IPS DF 6.9 (cell line): ENCODE measurements at regions not wholly inside any gene's neighbourhood (a gene's known extent, or its start where the extent isn't known, plus 50 kb on each side); places are given as distances from the start of the nearest gene placed in this dataset.

Experiments used
- DNase-seq: peaks from one replicate; pipeline ENCODE4 v3.0.0-alpha.2; 2013; ENCODE audit warnings: low read depth, low spot score
- H3K27ac ChIP-seq: one replicate; pipeline ENCODE4 v1.5.1; 2013; ENCODE audit warnings: low read length, control low read depth
- H3K27me3 ChIP-seq: 2 replicates; pipeline ENCODE4 v1.6.1; 2013; ENCODE audit warnings: mild to moderate bottlenecking, low read length; ENCODE audit not compliant: control insufficient read depth, insufficient read depth
- H3K36me3 ChIP-seq: 2 replicates; pipeline ENCODE4 v1.6.1; 2013; ENCODE audit warnings: low read length; ENCODE audit not compliant: control insufficient read depth, insufficient read depth
- H3K4me1 ChIP-seq: 2 replicates; pipeline ENCODE4 v1.6.1; 2013; ENCODE audit warnings: low read length; ENCODE audit not compliant: control insufficient read depth, insufficient read depth
- H3K4me3 ChIP-seq: 2 replicates; pipeline ENCODE4 v1.5.1; 2013; ENCODE audit warnings: mild to moderate bottlenecking, low read length
- H3K9me3 ChIP-seq: 2 replicates; pipeline ENCODE4 v1.6.1; 2013; ENCODE audit warnings: low read length, inconsistent platforms; ENCODE audit not compliant: control insufficient read depth, insufficient read depth
- WGBS: extraction: QIAGEN DNeasy Blood & Tissue Kit; methylation state at CpG from one replicate; pipeline ENCODE4 v1.1.7; 2013; ENCODE audit warnings: mixed read lengths, missing lambda C conversion rate; ENCODE audit not compliant: insufficient read length, insufficient coverage; 5-methylcytosine and 5-hydroxymethylcytosine counted together

- no CpG with 5 or more reads among the region's 1 CpG for WGBS
These were observed 129.2 kb downstream of the GLUL start for GRCh38 chr1:182262425-182262824.

DNA sequence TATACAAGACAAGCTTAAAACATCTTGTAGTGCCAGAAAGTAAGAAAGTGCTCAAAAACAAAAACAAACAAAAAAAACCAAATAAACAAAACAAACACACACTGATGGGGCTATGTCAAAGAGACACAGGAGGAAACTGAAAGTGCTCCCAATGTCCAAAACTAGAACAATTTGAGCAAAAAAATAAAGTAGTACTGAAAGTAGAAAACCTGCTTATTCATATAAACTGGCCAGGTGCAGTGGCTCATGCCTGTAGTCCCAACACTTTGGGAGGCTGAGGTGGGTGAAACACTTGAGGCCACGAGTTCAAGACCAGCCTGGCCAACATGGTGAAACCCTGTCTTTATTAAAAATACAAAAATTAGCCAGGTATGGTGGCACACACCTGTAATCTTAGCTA is 129.9 kb downstream of the GLUL start:
- no peak overlapping the region for H3K4me3 ChIP-seq
- H3K4me1 ChIP-seq, result no peaks in the 10 kb centered on the region
- H3K9me3 ChIP-seq, result no peaks in the 10 kb centered on the region
- no peaks in the 10 kb centered on the region for H3K36me3 ChIP-seq
- DNase-seq, result no peak
- H3K27me3 ChIP-seq, result no peaks in the 10 kb centered on the region
- WGBS, result no CpG with 5 or more reads among the region's 1 CpG
- H3K27ac ChIP-seq, result no peak overlapping the region

More at GRCh38 chr1:182262425-182262824, 129.2 kb downstream of the GLUL start:
- no peaks in the 10 kb centered on the region for H3K9me3 ChIP-seq
- H3K4me3 ChIP-seq, result no peak overlapping the region
- H3K36me3 ChIP-seq, result no peaks in the 10 kb centered on the region
- no peak overlapping the region for H3K27ac ChIP-seq
- no peaks in the 10 kb centered on the region for H3K27me3 ChIP-seq
- no peaks in the 10 kb centered on the region for H3K4me1 ChIP-seq
- DNase-seq, result no peak

GRCh38 chr1:182260516-182260915 is 131.1 kb downstream of the GLUL start:
- Histone ChIP-seq H3K27me3 (no peaks in the 10 kb centered on the region), H3K9me3 (no peaks in the 10 kb centered on the region), H3K36me3 (no peaks in the 10 kb centered on the region), H3K27ac (no peak overlapping the region), H3K4me1 (no peaks in the 10 kb centered on the region), H3K4me3 (no peak overlapping the region)
- WGBS, result no CpG with 5 or more reads among the region's 4 CpGs
- DNase-seq, result no peak

GRCh38 chr1:182259968-182260367 is 131.6 kb downstream of the GLUL start:
- Histone ChIP-seq H3K4me1 (no peaks in the 10 kb centered on the region), H3K4me3 (no peak overlapping the region), H3K27ac (no peak overlapping the region), H3K27me3 (no peaks in the 10 kb centered on the region), H3K9me3 (no peaks in the 10 kb centered on the region), H3K36me3 (no peaks in the 10 kb centered on the region)
- no CpG with 5 or more reads among the region's 2 CpGs for WGBS
- DNase-seq, result no peak

- H3K4me3 ChIP-seq, result no peak overlapping the region
- H3K9me3 ChIP-seq, result no peaks in the 10 kb centered on the region
- no peaks in the 10 kb centered on the region for H3K36me3 ChIP-seq
- no peaks in the 10 kb centered on the region for H3K4me1 ChIP-seq
- DNase-seq, result no peak
- no CpG with 5 or more reads among the region's 4 CpGs for WGBS
- no peak overlapping the region for H3K27ac ChIP-seq
- H3K27me3 ChIP-seq, result no peaks in the 10 kb centered on the region
These were observed 132.2 kb downstream of the GLUL start for GRCh38 chr1:182259229-182259872.

GRCh38 chr1:182257369-182258063 is 134.1 kb downstream of the GLUL start:
- WGBS, result no CpG with 5 or more reads among the region's 2 CpGs
- no peak for DNase-seq
- Histone ChIP-seq H3K4me1 (no peaks in the 10 kb centered on the region), H3K27ac (no peak overlapping the region), H3K9me3 (no peaks in the 10 kb centered on the region), H3K4me3 (no peak overlapping the region), H3K27me3 (no peaks in the 10 kb centered on the region), H3K36me3 (no peaks in the 10 kb centered on the region)

DNA sequence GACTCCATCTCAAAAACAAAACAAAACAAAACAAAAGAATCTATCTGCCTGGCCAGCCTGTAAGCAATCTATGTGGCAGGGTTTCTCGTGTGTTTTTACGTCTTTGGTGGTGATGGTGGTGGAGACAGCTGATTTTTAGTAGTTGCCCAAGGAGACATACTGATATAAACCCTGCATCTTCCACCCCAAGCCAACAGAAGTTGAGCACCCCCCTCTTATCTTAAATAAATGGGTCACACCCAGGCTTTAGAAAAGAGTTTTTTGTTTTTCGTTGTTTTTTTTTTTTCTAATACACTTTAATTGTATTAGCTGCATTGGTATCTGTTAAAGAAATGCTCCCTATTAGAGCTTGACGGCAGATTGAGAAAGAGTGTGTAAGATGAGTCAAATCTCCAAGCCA is 134.7 kb downstream of the GLUL start:
- no peak for DNase-seq
- Histone ChIP-seq H3K27me3 (no peaks in the 10 kb centered on the region), H3K36me3 (no peaks in the 10 kb centered on the region), H3K27ac (no peak overlapping the region), H3K4me3 (no peak overlapping the region), H3K4me1 (no peaks in the 10 kb centered on the region), H3K9me3 (no peaks in the 10 kb centered on the region)
- no CpG with 5 or more reads among the region's 4 CpGs for WGBS

DNA sequence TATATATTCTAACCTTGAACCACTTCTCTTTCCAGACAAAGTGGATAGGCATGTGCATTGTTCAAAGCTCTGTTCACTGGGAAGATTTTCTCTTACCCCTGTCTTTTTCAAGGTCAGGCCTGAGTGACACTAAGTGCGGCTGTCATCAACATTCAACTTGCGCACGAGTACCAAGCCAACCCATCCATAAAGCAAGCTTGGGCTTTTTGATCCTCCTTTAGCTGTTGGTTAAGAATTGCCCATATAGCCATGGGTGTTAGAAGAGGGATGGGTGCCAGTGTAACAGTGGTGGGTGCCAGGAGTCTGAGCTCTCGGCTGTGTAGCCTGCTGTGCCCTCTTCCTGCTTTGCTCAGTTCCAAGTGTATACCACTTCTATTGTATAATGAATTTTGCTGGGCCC is 136.1 kb downstream of the GLUL start:
- no peak for DNase-seq
- no CpG with 5 or more reads among the region's 4 CpGs for WGBS
- Histone ChIP-seq H3K36me3 (no peaks in the 10 kb centered on the region), H3K4me3 (no peak overlapping the region), H3K27me3 (no peaks in the 10 kb centered on the region), H3K4me1 (no peaks in the 10 kb centered on the region), H3K27ac (no peak overlapping the region), H3K9me3 (no peaks in the 10 kb centered on the region)

GRCh38 chr1:182253319-182253860 is 138.2 kb downstream of the GLUL start:
- Histone ChIP-seq H3K4me3 (no peak overlapping the region), H3K4me1 (no peaks in the 10 kb centered on the region), H3K36me3 (no peaks in the 10 kb centered on the region), H3K27ac (no peak overlapping the region), H3K27me3 (no peaks in the 10 kb centered on the region), H3K9me3 (no peaks in the 10 kb centered on the region)
- no peak for DNase-seq
- no CpG with 5 or more reads among the region's 7 CpGs for WGBS

DNA sequence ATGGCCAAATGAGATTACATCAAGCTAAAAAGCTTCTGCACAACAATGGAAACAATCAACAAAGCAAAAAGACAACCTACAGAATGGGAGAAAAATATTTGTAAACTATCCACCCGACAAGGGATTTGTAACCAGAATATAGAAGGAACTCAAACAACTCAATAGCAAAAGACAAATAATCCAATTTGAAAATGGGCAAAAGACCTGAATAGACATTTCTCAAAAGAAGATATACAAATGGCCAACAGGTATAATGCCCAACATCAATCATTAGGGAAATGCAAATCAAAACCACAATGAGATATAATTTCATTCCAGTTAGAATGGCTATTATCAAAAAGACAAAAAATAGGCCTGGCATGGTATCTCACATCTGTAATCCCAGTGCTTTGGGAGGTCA is 140.0 kb downstream of the GLUL start:
- no CpG with 5 or more reads among the region's 1 CpG for WGBS
- no peaks in the 10 kb centered on the region for H3K27me3 ChIP-seq
- no peaks in the 10 kb centered on the region for H3K4me1 ChIP-seq
- no peaks in the 10 kb centered on the region for H3K36me3 ChIP-seq
- DNase-seq, result no peak
- H3K4me3 ChIP-seq, result no peak overlapping the region
- no peaks in the 10 kb centered on the region for H3K9me3 ChIP-seq
- no peak overlapping the region for H3K27ac ChIP-seq
